OCI-LY1 (cell line): ENCODE measurements at regions not wholly inside any gene's neighbourhood (a gene's known extent, or its start where the extent isn't known, plus 50 kb on each side); places are given as distances from the start of the nearest gene placed in this dataset.

Experiments used
- H2AFZ ChIP-seq: fragments of 200-600 bp; sonication (generic), shearing (Covaris generic); 2 replicates; pipeline ENCODE4 v1.6.0; 2014; ENCODE audit warnings: antibody characterized with exemption, mild to moderate bottlenecking, low read length
- H3F3A ChIP-seq: fragments of 200-600 bp; sonication (generic), shearing (Covaris generic); 2 replicates; pipeline ENCODE4 v1.6.0; 2014; ENCODE audit warnings: mild to moderate bottlenecking, antibody characterized with exemption, low read length, moderate library complexity; ENCODE audit not compliant: insufficient read depth
- H3K27ac ChIP-seq: fragments of 200-600 bp; sonication (generic); 2 replicates; pipeline ENCODE4 v1.5.1; 2014; ENCODE audit warnings: low read length, mixed run types, mild to moderate bottlenecking, low read depth; ENCODE audit not compliant: poor library complexity, severe bottlenecking
- H3K27me3 ChIP-seq: fragments of 200-600 bp; sonication (generic); 2 replicates; pipeline ENCODE4 v1.6.0; 2014; ENCODE audit warnings: antibody characterized with exemption, mild to moderate bottlenecking, low read length, moderate library complexity; ENCODE audit not compliant: insufficient read depth
- H3K36me3 ChIP-seq: fragments of 200-600 bp; sonication (generic); 2 replicates; pipeline ENCODE4 v1.6.1; 2014; ENCODE audit warnings: mild to moderate bottlenecking, antibody characterized with exemption, low read length, moderate library complexity, mixed read lengths; ENCODE audit not compliant: insufficient read depth
- H3K4me1 ChIP-seq: fragments of 200-600 bp; sonication (generic); 2 replicates; pipeline ENCODE4 v1.5.1; 2014; ENCODE audit warnings: mild to moderate bottlenecking, low read length, moderate library complexity; ENCODE audit not compliant: insufficient read depth, severe bottlenecking
- H3K4me2 ChIP-seq: fragments of 200-600 bp; sonication (generic), shearing (Covaris generic); 2 replicates; pipeline ENCODE4 v1.6.1; 2014; ENCODE audit warnings: low read length
- H3K4me3 ChIP-seq: fragments of 200-600 bp; sonication (generic); 2 replicates; pipeline ENCODE4 v1.5.1; 2014; ENCODE audit warnings: low read length, low read depth, mild to moderate bottlenecking, mixed read lengths; ENCODE audit not compliant: poor library complexity, severe bottlenecking
- H3K79me2 ChIP-seq: fragments of 200-600 bp; shearing (Covaris generic); 2 replicates; pipeline ENCODE4 v1.6.1; 2016; ENCODE audit warnings: mixed run types, low read length, mixed read lengths; ENCODE audit not compliant: insufficient read depth
- H3K9ac ChIP-seq: fragments of 200-600 bp; sonication (generic), shearing (Covaris generic); 2 replicates; pipeline ENCODE4 v1.6.1; 2014; ENCODE audit warnings: mild to moderate bottlenecking, low read length, mixed read lengths
- H3K9me2 ChIP-seq: fragments of 200-600 bp; sonication (generic), shearing (Covaris generic); 2 replicates; pipeline ENCODE4 v1.6.1; 2014; ENCODE audit warnings: low read depth, mild to moderate bottlenecking, low read length, mixed read lengths
- H3K9me3 ChIP-seq: fragments of 200-600 bp; shearing (Covaris generic); 2 replicates; pipeline ENCODE4 v1.6.1; 2014; ENCODE audit warnings: low read length, mixed read lengths
- H4K20me1 ChIP-seq: fragments of 200-600 bp; sonication (generic), shearing (Covaris generic); 2 replicates; pipeline ENCODE4 v1.6.0; 2016; ENCODE audit warnings: mild to moderate bottlenecking, low read length; ENCODE audit not compliant: insufficient read depth
- EZH2 ChIP-seq: fragments of 200-600 bp; sonication (generic), shearing (Covaris generic); IDR thresholded peaks from 2 replicates; pipeline ENCODE4 v1.8.0; 2017; ENCODE audit warnings: borderline replicate concordance, mixed run types, mild to moderate bottlenecking, antibody characterized with exemption, low read length, moderate library complexity, mixed read lengths
- TF ChIP-seq, protein P1 (sequence below): fragments of 200-600 bp; sonication (generic), shearing (Covaris generic); IDR thresholded peaks from 2 replicates; pipeline ENCODE4 v1.5.1; 2017; ENCODE audit warnings: mild to moderate bottlenecking, antibody characterized with exemption, low read length, moderate library complexity, mixed read lengths

DNA sequence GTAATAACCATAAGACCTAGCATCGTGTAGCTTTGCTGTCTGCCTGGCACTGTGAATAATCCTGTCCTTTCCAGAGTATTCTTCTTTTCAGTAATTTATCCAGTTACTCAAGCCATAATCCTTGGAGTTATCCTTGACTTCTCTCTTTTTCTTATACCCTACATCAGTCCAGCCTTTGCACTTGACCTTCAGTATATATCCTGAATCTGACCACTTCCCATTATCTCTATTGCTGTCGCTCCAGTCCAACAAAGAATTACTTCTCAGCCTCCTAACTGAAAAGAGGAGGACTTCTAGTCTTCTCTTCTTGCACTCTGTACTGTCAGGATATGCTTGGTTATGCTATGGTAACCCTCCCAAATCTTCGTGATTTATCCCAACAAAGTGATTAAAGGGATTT is 393.8 kb downstream of the SHQ1 start:
- Histone ChIP-seq H3K27ac (no peak overlapping the region), H3K79me2 (no peaks in the 10 kb centered on the region), H3K4me1 (no peaks in the 10 kb centered on the region), H3K9me3 (no peaks in the 10 kb centered on the region), H4K20me1 (no peaks in the 10 kb centered on the region), H3K9ac (no peak overlapping the region), H3K36me3 (no peaks in the 10 kb centered on the region), H3K9me2 (no peaks in the 10 kb centered on the region), H2AFZ (no peak overlapping the region), H3K4me2 (no peak overlapping the region), H3K27me3 (no peaks in the 10 kb centered on the region; the same call in 1 of the 2 replicates), H3K4me3 (no peak overlapping the region), H3F3A (no peaks in the 10 kb centered on the region)
- TF ChIP-seq, protein P1, sequence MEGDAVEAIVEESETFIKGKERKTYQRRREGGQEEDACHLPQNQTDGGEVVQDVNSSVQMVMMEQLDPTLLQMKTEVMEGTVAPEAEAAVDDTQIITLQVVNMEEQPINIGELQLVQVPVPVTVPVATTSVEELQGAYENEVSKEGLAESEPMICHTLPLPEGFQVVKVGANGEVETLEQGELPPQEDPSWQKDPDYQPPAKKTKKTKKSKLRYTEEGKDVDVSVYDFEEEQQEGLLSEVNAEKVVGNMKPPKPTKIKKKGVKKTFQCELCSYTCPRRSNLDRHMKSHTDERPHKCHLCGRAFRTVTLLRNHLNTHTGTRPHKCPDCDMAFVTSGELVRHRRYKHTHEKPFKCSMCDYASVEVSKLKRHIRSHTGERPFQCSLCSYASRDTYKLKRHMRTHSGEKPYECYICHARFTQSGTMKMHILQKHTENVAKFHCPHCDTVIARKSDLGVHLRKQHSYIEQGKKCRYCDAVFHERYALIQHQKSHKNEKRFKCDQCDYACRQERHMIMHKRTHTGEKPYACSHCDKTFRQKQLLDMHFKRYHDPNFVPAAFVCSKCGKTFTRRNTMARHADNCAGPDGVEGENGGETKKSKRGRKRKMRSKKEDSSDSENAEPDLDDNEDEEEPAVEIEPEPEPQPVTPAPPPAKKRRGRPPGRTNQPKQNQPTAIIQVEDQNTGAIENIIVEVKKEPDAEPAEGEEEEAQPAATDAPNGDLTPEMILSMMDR = no peak
- TF ChIP-seq EZH2 = no peak

- H3K36me3 ChIP-seq = no peaks in the 10 kb centered on the region
- no peaks in the 10 kb centered on the region for H3K4me1 ChIP-seq
- no peaks in the 10 kb centered on the region for H3K79me2 ChIP-seq
- no peaks in the 10 kb centered on the region for H3K9me3 ChIP-seq
- no peaks in the 10 kb centered on the region; the same call in 1 of the 2 replicates for H3K27me3 ChIP-seq
- H3K9ac ChIP-seq = no peak overlapping the region
- H3K4me3 ChIP-seq = no peak overlapping the region
- H4K20me1 ChIP-seq = no peaks in the 10 kb centered on the region
- no peaks in the 10 kb centered on the region for H3K9me2 ChIP-seq
- no peak overlapping the region for H2AFZ ChIP-seq
- no peak for TF ChIP-seq EZH2
- TF ChIP-seq, protein P1 = no peak
- no peaks in the 10 kb centered on the region for H3F3A ChIP-seq
- no peak overlapping the region for H3K4me2 ChIP-seq
- no peak overlapping the region for H3K27ac ChIP-seq
Measured at GRCh38 chr3:72453706-72454105, 394.5 kb downstream of the SHQ1 start.

GRCh38 chr3:72452745-72453144 is 395.5 kb downstream of the SHQ1 start:
- no peak overlapping the region for H3K27ac ChIP-seq
- TF ChIP-seq EZH2 = no peak
- TF ChIP-seq, protein P1 = no peak
- no peaks in the 10 kb centered on the region for H3K79me2 ChIP-seq
- H3K4me2 ChIP-seq = no peak overlapping the region
- H3K27me3 ChIP-seq = no peaks in the 10 kb centered on the region; the same call in 1 of the 2 replicates
- no peak overlapping the region for H2AFZ ChIP-seq
- no peaks in the 10 kb centered on the region for H3F3A ChIP-seq
- no peaks in the 10 kb centered on the region for H3K9me3 ChIP-seq
- no peaks in the 10 kb centered on the region for H3K9me2 ChIP-seq
- no peak overlapping the region for H3K9ac ChIP-seq
- peaks cover under 1% of the 10 kb centered on the region for H3K4me1 ChIP-seq
- no peaks in the 10 kb centered on the region for H4K20me1 ChIP-seq
- H3K36me3 ChIP-seq = no peaks in the 10 kb centered on the region
- H3K4me3 ChIP-seq = no peak overlapping the region
